OCI-LY1 (cell line): ENCODE measurements at regions not wholly inside any gene's neighbourhood (a gene's known extent, or its start where the extent isn't known, plus 50 kb on each side); places are given as distances from the start of the nearest gene placed in this dataset.

ENCODE experiments used
- H2AFZ ChIP-seq: fragments of 200-600 bp; sonication (generic), shearing (Covaris generic); 2 replicates; pipeline ENCODE4 v1.6.0; 2014; ENCODE audit warnings: antibody characterized with exemption, mild to moderate bottlenecking, low read length
- H3F3A ChIP-seq: fragments of 200-600 bp; sonication (generic), shearing (Covaris generic); 2 replicates; pipeline ENCODE4 v1.6.0; 2014; ENCODE audit warnings: mild to moderate bottlenecking, antibody characterized with exemption, low read length, moderate library complexity; ENCODE audit not compliant: insufficient read depth
- H3K27ac ChIP-seq: fragments of 200-600 bp; sonication (generic); 2 replicates; pipeline ENCODE4 v1.5.1; 2014; ENCODE audit warnings: low read length, mixed run types, mild to moderate bottlenecking, low read depth; ENCODE audit not compliant: poor library complexity, severe bottlenecking
- H3K27me3 ChIP-seq: fragments of 200-600 bp; sonication (generic); 2 replicates; pipeline ENCODE4 v1.6.0; 2014; ENCODE audit warnings: antibody characterized with exemption, mild to moderate bottlenecking, low read length, moderate library complexity; ENCODE audit not compliant: insufficient read depth
- H3K36me3 ChIP-seq: fragments of 200-600 bp; sonication (generic); 2 replicates; pipeline ENCODE4 v1.6.1; 2014; ENCODE audit warnings: mild to moderate bottlenecking, antibody characterized with exemption, low read length, moderate library complexity, mixed read lengths; ENCODE audit not compliant: insufficient read depth
- H3K4me1 ChIP-seq: fragments of 200-600 bp; sonication (generic); 2 replicates; pipeline ENCODE4 v1.5.1; 2014; ENCODE audit warnings: mild to moderate bottlenecking, low read length, moderate library complexity; ENCODE audit not compliant: insufficient read depth, severe bottlenecking
- H3K4me2 ChIP-seq: fragments of 200-600 bp; sonication (generic), shearing (Covaris generic); 2 replicates; pipeline ENCODE4 v1.6.1; 2014; ENCODE audit warnings: low read length
- H3K4me3 ChIP-seq: fragments of 200-600 bp; sonication (generic); 2 replicates; pipeline ENCODE4 v1.5.1; 2014; ENCODE audit warnings: low read length, low read depth, mild to moderate bottlenecking, mixed read lengths; ENCODE audit not compliant: poor library complexity, severe bottlenecking
- H3K79me2 ChIP-seq: fragments of 200-600 bp; shearing (Covaris generic); 2 replicates; pipeline ENCODE4 v1.6.1; 2016; ENCODE audit warnings: mixed run types, low read length, mixed read lengths; ENCODE audit not compliant: insufficient read depth
- H3K9ac ChIP-seq: fragments of 200-600 bp; sonication (generic), shearing (Covaris generic); 2 replicates; pipeline ENCODE4 v1.6.1; 2014; ENCODE audit warnings: mild to moderate bottlenecking, low read length, mixed read lengths
- H3K9me2 ChIP-seq: fragments of 200-600 bp; sonication (generic), shearing (Covaris generic); 2 replicates; pipeline ENCODE4 v1.6.1; 2014; ENCODE audit warnings: low read depth, mild to moderate bottlenecking, low read length, mixed read lengths
- H3K9me3 ChIP-seq: fragments of 200-600 bp; shearing (Covaris generic); 2 replicates; pipeline ENCODE4 v1.6.1; 2014; ENCODE audit warnings: low read length, mixed read lengths
- H4K20me1 ChIP-seq: fragments of 200-600 bp; sonication (generic), shearing (Covaris generic); 2 replicates; pipeline ENCODE4 v1.6.0; 2016; ENCODE audit warnings: mild to moderate bottlenecking, low read length; ENCODE audit not compliant: insufficient read depth
- CTCF ChIP-seq: fragments of 200-600 bp; sonication (generic), shearing (Covaris generic); IDR thresholded peaks from 2 replicates; pipeline ENCODE4 v1.5.1; 2017; ENCODE audit warnings: mild to moderate bottlenecking, antibody characterized with exemption, low read length, moderate library complexity, mixed read lengths
- EZH2 ChIP-seq: fragments of 200-600 bp; sonication (generic), shearing (Covaris generic); IDR thresholded peaks from 2 replicates; pipeline ENCODE4 v1.8.0; 2017; ENCODE audit warnings: borderline replicate concordance, mixed run types, mild to moderate bottlenecking, antibody characterized with exemption, low read length, moderate library complexity, mixed read lengths

GRCh38 chr22:48628891-48629543, 1198.7 kb downstream of the BRD1 start:
- H3K9ac ChIP-seq: no peak overlapping the region
- H2AFZ ChIP-seq: no peak overlapping the region
- H4K20me1 ChIP-seq: no peaks in the 10 kb centered on the region
- H3K4me1 ChIP-seq: no peaks in the 10 kb centered on the region
- TF ChIP-seq CTCF (no peak), EZH2 (no peak)
- no peaks in the 10 kb centered on the region for H3K36me3 ChIP-seq
- H3K27ac ChIP-seq: no peak overlapping the region
- no peak overlapping the region for H3K4me3 ChIP-seq
- no peaks in the 10 kb centered on the region for H3F3A ChIP-seq
- no peaks in the 10 kb centered on the region for H3K79me2 ChIP-seq
- no peaks in the 10 kb centered on the region for H3K27me3 ChIP-seq
- H3K9me3 ChIP-seq: no peaks in the 10 kb centered on the region
- no peaks in the 10 kb centered on the region for H3K9me2 ChIP-seq
- H3K4me2 ChIP-seq: no peak overlapping the region

- no peak overlapping the region for H3K4me3 ChIP-seq
- no peak overlapping the region for H3K4me2 ChIP-seq
- no peaks in the 10 kb centered on the region for H3K36me3 ChIP-seq
- H3K79me2 ChIP-seq: no peaks in the 10 kb centered on the region
- H4K20me1 ChIP-seq: no peaks in the 10 kb centered on the region
- no peak overlapping the region for H2AFZ ChIP-seq
- no peaks in the 10 kb centered on the region for H3F3A ChIP-seq
- TF ChIP-seq CTCF (no peak), EZH2 (no peak)
- H3K4me1 ChIP-seq: no peaks in the 10 kb centered on the region
- no peak overlapping the region for H3K9ac ChIP-seq
- H3K9me2 ChIP-seq: no peaks in the 10 kb centered on the region
- no peak overlapping the region for H3K27ac ChIP-seq
- H3K27me3 ChIP-seq: no peaks in the 10 kb centered on the region
- H3K9me3 ChIP-seq: no peaks in the 10 kb centered on the region
These were observed 1199.7 kb downstream of the BRD1 start for GRCh38 chr22:48627966-48628365.

- Histone ChIP-seq H3K79me2 (no peaks in the 10 kb centered on the region), H3K27ac (no peak overlapping the region), H2AFZ (no peak overlapping the region), H3K9ac (no peak overlapping the region), H4K20me1 (no peaks in the 10 kb centered on the region), H3K36me3 (no peaks in the 10 kb centered on the region), H3K9me3 (no peaks in the 10 kb centered on the region), H3K9me2 (no peaks in the 10 kb centered on the region), H3K4me2 (no peak overlapping the region), H3K4me1 (no peaks in the 10 kb centered on the region), H3K27me3 (no peaks in the 10 kb centered on the region), H3F3A (no peaks in the 10 kb centered on the region), H3K4me3 (no peak overlapping the region)
- no peak for TF ChIP-seq CTCF
These were observed 1200.5 kb downstream of the BRD1 start for GRCh38 chr22:48627203-48627602.
